Activated T-helper 1 cell treated with anti-CD3 and anti-CD28 coated beads, Interleukin-12 subunit alpha, Interleukin-12 subunit beta, Interleukin-2, Interleukin-4 antibody, amounts not matched to agents 30 ng/mL and 10 ng/mL and 1 ng/mL, durations not matched to agents 14 hours and 24 hours and 36 hours (primary cell): ENCODE measurements at regions not wholly inside any gene's neighbourhood (a gene's known extent, or its start where the extent isn't known, plus 50 kb on each side); places are given as distances from the start of the nearest gene placed in this dataset.

Source experiments
- DNase-seq: peaks from one replicate; pipeline ENCODE4 v3.0.0; 2021; ENCODE audit warnings: low spot score
- H3K27ac Mint-ChIP-seq: one replicate; pipeline ENCODE4 v1.8.0; 2021; ENCODE audit warnings: mild to moderate bottlenecking, mixed read lengths
- H3K27me3 Mint-ChIP-seq: one replicate; pipeline ENCODE4 v1.8.0; 2022; ENCODE audit warnings: mild to moderate bottlenecking, moderate library complexity, mixed read lengths; ENCODE audit not compliant: insufficient read depth
- H3K36me3 Mint-ChIP-seq: one replicate; pipeline ENCODE4 v1.8.0; 2021; ENCODE audit warnings: low read depth, mixed read lengths
- H3K4me1 Mint-ChIP-seq: one replicate; pipeline ENCODE4 v1.8.0; 2021; ENCODE audit warnings: low read depth, mixed read lengths
- H3K4me3 Mint-ChIP-seq: one replicate; pipeline ENCODE4 v1.8.0; 2021; ENCODE audit warnings: mild to moderate bottlenecking, moderate library complexity, mixed read lengths
- H3K9me3 Mint-ChIP-seq: one replicate; pipeline ENCODE4 v1.8.0; 2021; ENCODE audit warnings: mixed read lengths
- intact Hi-C: fragments of 100-400 bp; cut with micrococcal nuclease; formaldehyde crosslinking; loops from one replicate; pipeline ENCODE4 v1.15.1; 2024

DNA sequence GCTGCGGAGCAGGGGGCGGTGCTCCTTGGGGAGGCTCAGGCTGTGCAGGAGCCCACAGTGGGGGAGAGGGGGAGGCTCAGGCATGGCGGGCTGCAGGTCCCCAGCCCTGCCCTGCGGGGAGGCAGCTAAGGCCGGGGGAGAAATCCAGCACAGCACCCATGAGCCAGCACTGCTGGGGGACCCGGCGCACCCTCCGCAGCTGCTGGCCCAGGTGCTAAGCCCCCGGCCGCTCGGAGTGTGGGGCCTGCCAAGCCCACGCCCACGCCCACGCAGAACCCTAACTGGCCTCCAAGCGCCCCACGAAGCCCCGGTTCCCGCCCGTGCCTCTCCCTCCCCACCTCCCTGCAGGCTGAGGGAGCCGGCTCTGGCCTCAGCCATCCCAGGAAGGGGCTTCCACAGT is 145.6 kb upstream of the SEL1L start:
- Mint-ChIP-seq H3K27ac (no peak overlapping the region), H3K27me3 (peaks cover 8% of the 10 kb centered on the region), H3K9me3 (no peaks in the 10 kb centered on the region), H3K36me3 (no peaks in the 10 kb centered on the region), H3K4me1 (no peaks in the 10 kb centered on the region), H3K4me3 (no peak overlapping the region)
- intact Hi-C loops = no loop called here
- DNase-seq = no peak

DNA sequence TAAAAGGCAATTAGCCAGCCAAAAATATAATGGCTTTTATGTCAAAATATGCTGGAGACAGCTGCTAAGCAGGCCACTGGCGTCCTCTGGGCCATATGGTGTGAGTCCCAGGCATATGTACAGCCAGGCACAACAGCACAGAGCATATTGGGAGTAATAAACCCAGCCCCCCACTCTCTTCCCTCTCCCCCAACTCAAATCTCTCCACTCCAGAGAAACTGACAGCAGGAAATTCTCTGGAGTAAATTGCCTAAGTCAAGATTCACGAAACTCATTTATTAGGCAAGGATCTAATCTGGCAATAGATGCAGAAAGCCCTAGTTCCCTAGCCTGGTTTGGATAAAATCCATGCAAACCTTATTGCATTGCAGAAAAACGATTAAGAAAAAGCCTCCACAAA is 147.9 kb upstream of the SEL1L start:
- intact Hi-C loops = no loop called here
- Mint-ChIP-seq H3K9me3 (no peaks in the 10 kb centered on the region), H3K27ac (no peak overlapping the region), H3K27me3 (peaks cover 8% of the 10 kb centered on the region), H3K36me3 (no peaks in the 10 kb centered on the region), H3K4me1 (no peaks in the 10 kb centered on the region), H3K4me3 (no peak overlapping the region)
- no peak for DNase-seq

DNA sequence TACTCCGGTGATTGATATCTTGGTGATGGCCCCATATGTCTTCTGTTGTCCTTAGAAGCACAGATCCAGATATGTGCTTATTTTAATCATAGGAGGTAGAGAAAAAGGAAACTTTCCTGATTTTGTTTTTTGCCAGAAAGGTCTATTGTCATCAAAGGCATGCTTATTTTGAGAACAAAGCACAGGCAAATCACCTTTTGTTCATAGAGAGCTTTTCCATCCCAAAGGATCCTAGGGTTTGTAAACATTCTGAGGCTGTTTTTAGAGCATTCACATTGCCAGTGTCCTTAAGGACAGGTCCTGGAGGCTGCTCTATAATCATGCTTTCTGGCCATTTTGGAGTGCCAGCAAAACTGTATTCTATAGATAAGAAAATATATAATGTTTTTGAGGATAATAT is 148.5 kb upstream of the SEL1L start:
- peaks cover 8% of the 10 kb centered on the region for H3K27me3 Mint-ChIP-seq
- H3K4me3 Mint-ChIP-seq = no peak overlapping the region
- no peaks in the 10 kb centered on the region for H3K36me3 Mint-ChIP-seq
- DNase-seq = no peak
- no peak overlapping the region for H3K27ac Mint-ChIP-seq
- H3K4me1 Mint-ChIP-seq = no peaks in the 10 kb centered on the region
- intact Hi-C loops = no loop called here
- H3K9me3 Mint-ChIP-seq = no peaks in the 10 kb centered on the region

DNA sequence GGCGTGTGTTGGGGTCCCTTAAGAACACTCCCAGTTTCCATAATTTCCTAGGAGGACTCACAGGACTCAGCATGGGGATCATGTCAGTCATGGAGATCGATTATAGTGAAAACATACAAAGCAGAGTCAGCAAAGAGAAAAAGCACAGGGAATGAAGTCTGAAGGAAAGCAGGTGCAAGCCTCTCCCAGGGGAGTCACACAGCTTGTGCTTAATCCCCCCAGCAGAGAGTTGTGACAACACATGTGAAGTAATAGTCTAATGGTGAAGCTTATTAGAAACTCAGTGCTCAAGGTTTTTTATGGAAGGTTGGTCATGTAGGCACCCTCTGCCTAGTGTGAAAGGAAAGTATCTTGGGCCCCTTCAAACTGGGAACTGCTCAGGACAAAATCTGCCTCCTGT is 149.0 kb upstream of the SEL1L start:
- no peak for DNase-seq
- H3K9me3 Mint-ChIP-seq = no peaks in the 10 kb centered on the region
- H3K27me3 Mint-ChIP-seq = peaks cover 8% of the 10 kb centered on the region
- H3K36me3 Mint-ChIP-seq = no peaks in the 10 kb centered on the region
- H3K4me1 Mint-ChIP-seq = no peaks in the 10 kb centered on the region
- intact Hi-C loops = no loop called here
- H3K27ac Mint-ChIP-seq = no peak overlapping the region
- no peak overlapping the region for H3K4me3 Mint-ChIP-seq

DNA sequence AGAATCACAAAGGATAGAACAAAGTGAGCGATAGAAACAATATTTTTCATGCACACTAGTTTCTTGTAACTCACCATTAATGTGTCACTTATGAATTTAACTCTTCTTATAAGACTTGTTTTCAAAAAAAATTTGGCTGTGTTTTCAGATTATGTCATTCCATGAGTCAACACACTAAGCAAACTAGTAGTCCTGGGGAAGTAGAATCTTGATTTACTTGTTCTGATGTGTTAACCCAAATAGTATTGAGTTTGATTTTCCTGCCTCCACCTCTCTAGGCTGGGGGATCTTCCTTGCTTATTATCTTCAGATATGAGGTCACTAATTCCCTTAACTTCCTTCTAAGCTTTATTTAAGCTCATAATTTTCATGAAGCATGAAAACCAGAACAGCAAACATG is 151.0 kb upstream of the SEL1L start:
- Mint-ChIP-seq H3K9me3 (no peaks in the 10 kb centered on the region), H3K4me1 (no peaks in the 10 kb centered on the region), H3K36me3 (no peaks in the 10 kb centered on the region), H3K27me3 (peaks cover 10% of the 10 kb centered on the region), H3K27ac (no peak overlapping the region), H3K4me3 (no peak overlapping the region)
- intact Hi-C loops = no loop called here
- DNase-seq = no peak

DNA sequence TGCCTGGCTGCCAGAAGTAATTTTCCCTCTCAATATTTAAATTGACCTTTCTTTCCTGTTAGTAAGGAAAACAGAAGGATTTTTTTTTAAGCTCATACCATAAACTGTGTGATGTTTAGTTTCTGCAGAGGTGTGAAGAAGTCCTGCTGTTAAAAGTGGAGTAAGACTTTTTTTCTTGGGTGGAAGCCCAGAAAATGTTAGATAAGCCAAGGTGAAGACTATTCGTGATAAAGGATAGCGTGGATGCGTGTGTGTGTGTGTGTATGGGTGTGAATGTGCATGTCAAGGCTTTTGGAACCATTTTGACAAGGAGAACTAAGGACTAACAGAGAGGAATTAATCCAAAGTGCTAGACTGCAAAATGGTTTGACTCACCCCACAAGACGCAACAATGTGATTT is 152.9 kb upstream of the SEL1L start:
- intact Hi-C loops = no loop called here
- DNase-seq = no peak
- no peaks in the 10 kb centered on the region for H3K36me3 Mint-ChIP-seq
- no peak overlapping the region for H3K27ac Mint-ChIP-seq
- no peaks in the 10 kb centered on the region for H3K9me3 Mint-ChIP-seq
- H3K4me1 Mint-ChIP-seq = no peaks in the 10 kb centered on the region
- H3K4me3 Mint-ChIP-seq = no peak overlapping the region
- peaks cover 9% of the 10 kb centered on the region for H3K27me3 Mint-ChIP-seq

DNA sequence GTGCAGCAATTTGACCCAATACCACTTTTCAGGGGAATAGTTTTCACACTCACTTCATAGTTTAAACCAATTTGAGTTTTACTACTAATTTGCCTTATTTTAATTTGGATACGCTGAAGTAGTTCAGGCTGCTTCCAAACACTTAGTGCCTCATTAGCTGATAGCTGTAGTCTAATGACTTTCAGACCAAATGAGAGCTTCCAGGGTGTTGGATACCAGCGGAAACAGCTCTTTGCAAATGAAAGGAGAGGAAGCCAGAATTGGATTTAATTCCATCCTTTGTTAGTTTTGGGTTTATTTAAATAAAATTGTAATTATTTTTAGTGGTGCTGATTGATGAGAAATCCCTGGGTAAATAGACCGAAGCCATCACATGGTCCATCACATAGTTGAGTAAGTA is 158.3 kb upstream of the SEL1L start:
- Mint-ChIP-seq H3K36me3 (no peaks in the 10 kb centered on the region), H3K4me3 (no peak overlapping the region), H3K9me3 (no peaks in the 10 kb centered on the region), H3K4me1 (no peaks in the 10 kb centered on the region), H3K27me3 (peaks cover 4% of the 10 kb centered on the region), H3K27ac (no peak overlapping the region)
- intact Hi-C loops = no loop called here
- DNase-seq = no peak

DNA sequence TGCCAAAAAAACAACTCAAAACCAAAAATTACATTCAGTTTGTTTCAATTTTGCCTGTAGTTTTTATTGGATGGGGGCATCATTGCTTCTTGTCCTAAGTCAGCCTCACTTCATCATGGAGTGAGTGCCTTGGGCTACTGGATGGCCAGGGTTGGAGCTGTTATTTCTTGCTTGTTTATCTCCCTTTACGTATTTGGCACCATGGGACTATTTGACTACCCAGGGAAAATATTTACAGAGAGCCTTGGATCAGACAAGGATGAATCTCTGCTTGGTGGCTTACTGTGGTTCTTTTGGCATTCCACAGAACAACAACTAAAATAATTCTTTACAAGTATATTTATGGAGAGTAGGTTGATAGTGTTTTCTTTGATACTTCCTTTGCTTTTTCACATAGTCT is 160.8 kb upstream of the SEL1L start:
- Mint-ChIP-seq H3K4me1 (no peaks in the 10 kb centered on the region), H3K27ac (no peak overlapping the region), H3K9me3 (no peaks in the 10 kb centered on the region), H3K36me3 (no peaks in the 10 kb centered on the region), H3K27me3 (peaks cover 2% of the 10 kb centered on the region), H3K4me3 (no peak overlapping the region)
- intact Hi-C loops = no loop called here
- DNase-seq = no peak

DNA sequence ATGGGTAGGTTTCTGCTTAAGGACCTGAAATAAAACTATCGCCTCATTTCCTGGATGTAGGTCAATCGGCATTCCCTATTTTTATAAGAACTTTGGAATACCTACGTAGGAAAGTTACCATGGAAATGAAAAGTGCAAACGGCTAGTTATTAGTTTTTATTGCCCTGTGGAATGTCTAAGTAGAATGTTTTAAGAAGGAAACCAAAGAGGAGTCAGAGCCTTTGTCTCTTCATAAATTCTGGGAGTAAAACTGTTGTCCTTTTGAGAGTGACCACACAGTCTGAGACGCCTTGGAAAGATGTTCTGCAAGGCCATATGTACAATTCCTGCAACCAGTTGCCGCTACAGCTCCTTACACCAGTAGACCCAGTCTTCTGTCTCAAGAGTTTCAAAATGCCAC is 176.0 kb upstream of the SEL1L start:
- Mint-ChIP-seq H3K27ac (no peak overlapping the region), H3K9me3 (no peaks in the 10 kb centered on the region), H3K27me3 (no peaks in the 10 kb centered on the region), H3K36me3 (no peaks in the 10 kb centered on the region), H3K4me3 (no peak overlapping the region), H3K4me1 (no peaks in the 10 kb centered on the region)
- intact Hi-C loops = no loop called here
- no peak for DNase-seq

DNA sequence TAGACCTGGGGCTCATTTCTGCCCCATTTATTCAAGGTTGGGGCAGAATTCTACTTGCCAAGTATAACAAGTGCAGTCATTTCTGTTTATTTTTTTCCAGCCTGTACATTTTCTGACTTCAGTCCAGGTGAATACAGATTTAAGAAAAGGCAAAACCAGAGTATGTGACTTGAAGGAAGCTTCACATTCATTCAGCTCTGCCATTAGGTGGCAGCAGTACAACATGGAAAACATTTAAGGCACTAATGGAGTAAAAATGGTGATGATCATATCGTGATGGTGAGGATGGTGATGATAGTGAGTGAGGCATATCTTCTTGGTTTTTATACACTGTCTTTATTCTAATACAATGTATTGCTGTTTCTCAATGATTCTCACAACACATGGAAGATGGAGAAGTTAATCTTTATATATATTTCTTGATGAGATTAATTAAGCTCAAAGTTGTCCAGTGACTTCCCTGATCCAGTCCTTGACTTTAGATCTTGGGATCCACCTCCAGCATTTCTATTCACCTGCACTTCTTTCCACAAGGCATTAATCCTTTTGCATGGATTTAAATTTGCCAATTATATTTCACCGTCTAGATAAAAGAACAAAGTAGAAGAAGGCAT is 176.7 kb upstream of the SEL1L start:
- Mint-ChIP-seq H3K27me3 (no peaks in the 10 kb centered on the region), H3K9me3 (no peaks in the 10 kb centered on the region), H3K36me3 (no peaks in the 10 kb centered on the region), H3K4me3 (no peak overlapping the region), H3K27ac (no peak overlapping the region), H3K4me1 (no peaks in the 10 kb centered on the region)
- intact Hi-C loops = no loop called here
- DNase-seq = no peak

DNA sequence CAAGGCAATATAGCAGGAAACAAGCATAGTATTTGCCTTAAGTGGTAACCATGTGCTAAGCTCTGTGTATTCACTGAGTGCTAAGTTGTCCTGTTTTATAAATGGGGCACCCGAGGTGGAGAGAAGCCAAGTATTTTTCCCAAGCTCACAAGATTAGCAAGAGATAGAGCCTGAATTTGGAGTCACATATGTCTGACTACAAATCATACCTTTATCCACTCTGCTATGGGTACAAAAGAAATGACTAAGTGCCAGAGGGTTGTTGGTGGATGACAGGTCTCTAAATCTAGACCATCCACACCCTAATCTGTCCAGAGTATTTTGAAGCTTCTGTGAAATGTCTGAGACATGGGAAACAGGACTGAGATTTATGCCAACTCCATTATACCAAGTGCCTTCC is 182.1 kb upstream of the SEL1L start:
- no peak overlapping the region for H3K27ac Mint-ChIP-seq
- no peaks in the 10 kb centered on the region for H3K27me3 Mint-ChIP-seq
- intact Hi-C loops = no loop called here
- no peaks in the 10 kb centered on the region for H3K9me3 Mint-ChIP-seq
- no peaks in the 10 kb centered on the region for H3K4me1 Mint-ChIP-seq
- no peak overlapping the region for H3K4me3 Mint-ChIP-seq
- no peak for DNase-seq
- no peaks in the 10 kb centered on the region for H3K36me3 Mint-ChIP-seq

DNA sequence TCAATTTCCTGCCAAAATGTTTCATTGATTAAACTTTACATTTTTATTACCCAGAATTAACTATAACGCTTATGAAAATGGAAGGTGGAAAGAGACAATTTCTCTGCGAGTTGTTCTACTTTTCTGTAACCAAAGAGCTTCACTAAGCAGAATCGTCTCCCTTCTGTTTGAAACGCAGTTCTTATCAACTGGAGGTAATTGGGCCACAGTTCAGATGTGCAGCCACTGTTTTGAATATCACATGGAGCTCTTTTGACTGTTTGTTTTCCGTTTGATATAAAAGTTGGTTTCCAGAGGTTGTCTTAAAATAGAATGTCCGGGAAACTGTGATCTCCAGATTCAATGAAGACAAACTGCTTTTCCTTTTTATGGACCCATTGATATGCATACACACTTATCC is 183.3 kb upstream of the SEL1L start:
- no peak overlapping the region for H3K4me3 Mint-ChIP-seq
- DNase-seq = no peak
- H3K36me3 Mint-ChIP-seq = no peaks in the 10 kb centered on the region
- no peaks in the 10 kb centered on the region for H3K4me1 Mint-ChIP-seq
- intact Hi-C loops = no loop called here
- no peak overlapping the region for H3K27ac Mint-ChIP-seq
- H3K9me3 Mint-ChIP-seq = no peaks in the 10 kb centered on the region
- no peaks in the 10 kb centered on the region for H3K27me3 Mint-ChIP-seq

DNA sequence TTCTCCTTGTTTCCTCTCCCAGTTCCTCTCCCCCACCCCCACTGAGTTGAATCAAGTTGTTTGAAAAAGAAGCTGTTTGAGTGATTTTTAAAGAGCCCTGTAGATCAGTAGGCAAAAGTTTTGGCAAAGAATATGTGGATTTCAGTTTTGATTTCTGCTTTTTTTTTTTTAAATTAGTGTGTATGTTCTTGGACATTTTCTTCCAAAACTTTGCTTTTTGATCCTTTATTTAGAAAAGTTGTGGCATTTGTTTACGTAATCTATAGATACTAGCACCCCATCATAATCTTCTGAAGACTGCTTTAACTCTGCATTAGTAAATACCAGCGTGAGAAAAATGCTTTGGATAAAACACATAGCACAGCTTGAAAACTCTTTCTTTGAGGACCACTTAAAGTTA is 190.3 kb upstream of the SEL1L start:
- DNase-seq = no peak
- Mint-ChIP-seq H3K36me3 (no peaks in the 10 kb centered on the region), H3K4me3 (no peak overlapping the region), H3K27me3 (peaks cover 2% of the 10 kb centered on the region), H3K9me3 (no peaks in the 10 kb centered on the region), H3K27ac (no peak overlapping the region), H3K4me1 (no peaks in the 10 kb centered on the region)
- intact Hi-C loops = no loop called here

DNA sequence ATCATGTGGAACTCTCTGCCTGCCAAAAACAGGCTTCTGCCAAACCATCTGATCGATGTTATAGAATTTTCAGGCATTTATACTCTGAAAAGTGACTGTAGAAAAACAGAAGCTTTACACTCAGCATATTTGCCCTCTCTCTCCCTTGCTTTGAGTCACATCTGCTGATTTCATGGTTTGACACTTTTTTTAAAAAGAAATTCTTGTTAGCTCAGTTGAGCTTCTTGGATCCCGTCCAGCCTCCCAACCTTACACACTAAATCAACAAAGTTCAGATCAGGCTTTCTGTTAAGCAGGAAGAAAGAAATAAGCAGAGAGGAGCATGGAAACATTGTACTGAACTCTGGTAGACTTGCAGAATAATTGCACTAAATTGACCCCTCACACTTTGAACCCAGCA is 193.6 kb upstream of the SEL1L start:
- intact Hi-C loops = no loop called here
- H3K4me1 Mint-ChIP-seq = no peaks in the 10 kb centered on the region
- peaks cover 2% of the 10 kb centered on the region for H3K27me3 Mint-ChIP-seq
- no peaks in the 10 kb centered on the region for H3K9me3 Mint-ChIP-seq
- no peak overlapping the region for H3K27ac Mint-ChIP-seq
- no peak overlapping the region for H3K4me3 Mint-ChIP-seq
- H3K36me3 Mint-ChIP-seq = no peaks in the 10 kb centered on the region
- DNase-seq = no peak
